ENCODE measurements at regions not wholly inside any gene's neighbourhood (a gene's known extent, or its start where the extent isn't known, plus 50 kb on each side); places are given as distances from the start of the nearest gene placed in this dataset.
"Not testable (repeated sequence)": the region's sequence is repeated elsewhere in the genome, so short reads cannot be mapped to it uniquely, and the experiment has no call there.

DNA sequence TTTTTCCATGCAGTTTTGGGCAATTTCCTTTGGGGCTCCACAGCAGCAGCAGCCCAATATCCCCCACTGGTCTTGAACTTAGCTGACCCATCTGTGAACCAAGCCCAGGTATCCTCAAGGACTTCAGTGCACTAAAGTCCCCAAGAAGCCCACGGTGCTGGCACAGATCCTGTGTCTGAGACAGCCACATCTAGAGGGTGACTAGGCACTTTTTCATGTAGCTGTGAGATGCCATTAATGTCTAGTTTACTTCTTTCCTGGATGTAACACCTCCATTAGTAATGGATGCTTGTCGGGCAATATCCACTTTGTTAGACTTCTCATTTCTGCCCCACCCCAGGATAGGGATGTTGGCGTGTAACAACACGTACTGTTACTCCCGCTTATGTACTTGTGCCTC, 117.9 kb downstream of the GPCPD1 start:
- in situ Hi-C loops (cut with HindIII; ENCODE audit: low sequenced_read_pairs) = no loop called here
- no peak for DNase-seq (ENCODE audit: low spot score)

DNA sequence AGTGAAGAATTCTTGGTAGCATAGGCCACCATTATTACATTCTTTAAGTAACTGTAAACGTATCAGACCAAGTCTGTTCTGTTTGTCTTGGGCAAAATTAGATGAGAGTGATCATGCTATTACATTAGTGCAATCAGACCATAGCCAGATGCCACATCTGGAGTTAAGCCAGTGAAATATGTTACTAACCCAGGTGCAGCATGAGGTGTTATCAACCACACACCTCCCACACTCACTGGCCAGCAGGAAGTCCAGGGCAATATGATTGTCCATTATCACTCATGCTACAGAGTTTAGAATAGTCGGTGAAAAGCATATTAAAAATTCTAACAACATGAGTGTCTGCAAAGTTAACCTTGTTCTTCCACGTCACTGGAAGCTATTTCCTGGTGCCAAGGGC, 119.4 kb downstream of the GPCPD1 start:
- in situ Hi-C loops (cut with HindIII; ENCODE audit: low sequenced_read_pairs) = no loop called here
- DNase-seq (ENCODE audit: low spot score) = no peak

DNA sequence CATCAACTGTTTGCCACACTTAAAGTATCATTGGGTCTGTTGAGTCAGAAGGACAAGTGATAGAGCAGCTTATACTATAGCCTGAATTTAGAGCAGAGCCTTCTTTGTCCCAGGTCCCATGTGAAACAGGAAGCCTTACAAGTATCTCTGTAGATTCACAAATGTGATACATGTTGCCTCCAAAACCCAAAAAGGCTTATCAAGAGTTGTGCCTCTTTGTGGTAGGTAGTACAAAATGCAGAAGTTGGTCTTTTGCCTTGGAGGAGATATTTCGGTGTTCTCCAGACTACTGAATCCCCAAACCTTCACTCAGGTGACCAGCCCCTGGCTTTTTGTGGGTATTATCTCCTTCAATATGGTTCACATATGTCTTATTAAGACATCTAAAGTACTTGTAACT, 121.2 kb downstream of the GPCPD1 start:
- in situ Hi-C loops (cut with HindIII; ENCODE audit: low sequenced_read_pairs) = no loop called here
- DNase-seq (ENCODE audit: low spot score) = no peak

DNA sequence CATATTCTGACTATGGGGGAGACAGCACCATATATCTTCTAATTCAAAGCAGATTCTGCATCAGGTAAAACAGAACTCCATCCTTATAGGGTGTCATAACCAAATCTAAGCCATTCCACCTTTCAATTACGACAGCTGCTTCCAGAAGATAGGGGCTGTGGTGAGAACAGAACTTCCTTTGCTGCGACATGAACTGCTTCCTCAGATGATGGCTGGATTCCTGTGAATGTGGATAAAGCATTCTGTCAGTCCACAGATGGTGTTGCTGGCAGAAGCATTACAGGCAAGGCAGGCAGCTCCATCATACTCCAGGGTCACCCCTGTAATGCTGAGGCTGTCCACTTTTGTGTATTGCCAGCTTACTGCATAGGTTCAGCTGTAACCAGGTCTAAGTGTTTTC, 122.0 kb downstream of the GPCPD1 start:
- no peak for DNase-seq (ENCODE audit: low spot score)
- in situ Hi-C loops (cut with HindIII; ENCODE audit: low sequenced_read_pairs) = no loop called here

GRCh38 chr20:5486377-5487054, 124.3 kb downstream of the GPCPD1 start:
- in situ Hi-C loops (cut with HindIII; ENCODE audit: low sequenced_read_pairs) = no loop called here
- no peak for DNase-seq (ENCODE audit: low spot score)

- DNase-seq (ENCODE audit: low spot score) = no peak
- in situ Hi-C loops (cut with HindIII; ENCODE audit: low sequenced_read_pairs) = no loop called here
These were observed 125.9 kb downstream of the GPCPD1 start for GRCh38 chr20:5484926-5485325.

- DNase-seq (ENCODE audit: low spot score) = no peak
- in situ Hi-C loops (cut with HindIII; ENCODE audit: low sequenced_read_pairs) = no loop called here
These were observed 126.5 kb downstream of the GPCPD1 start for GRCh38 chr20:5484346-5484745.

DNA sequence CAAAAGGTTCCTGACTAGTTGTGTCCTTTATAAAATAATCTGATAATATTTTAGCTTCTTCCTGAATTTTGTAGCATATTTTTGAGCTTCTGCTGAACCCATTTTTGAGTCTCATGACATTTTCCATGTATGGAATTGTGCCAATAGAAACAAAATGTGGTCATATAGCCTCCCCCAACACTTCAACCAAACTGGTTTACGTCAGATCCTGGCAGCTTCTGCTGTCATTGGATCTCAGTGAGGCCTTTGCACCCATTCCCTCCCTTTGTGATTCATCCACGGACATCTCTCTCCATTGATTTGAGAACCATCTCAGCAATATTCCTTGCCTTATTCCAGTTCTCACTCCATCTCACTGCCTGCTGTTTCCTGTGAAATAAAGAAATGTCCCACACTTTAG, 128.0 kb downstream of the GPCPD1 start:
- in situ Hi-C loops (cut with HindIII; ENCODE audit: low sequenced_read_pairs) = no loop called here
- no peak for DNase-seq (ENCODE audit: low spot score)

DNA sequence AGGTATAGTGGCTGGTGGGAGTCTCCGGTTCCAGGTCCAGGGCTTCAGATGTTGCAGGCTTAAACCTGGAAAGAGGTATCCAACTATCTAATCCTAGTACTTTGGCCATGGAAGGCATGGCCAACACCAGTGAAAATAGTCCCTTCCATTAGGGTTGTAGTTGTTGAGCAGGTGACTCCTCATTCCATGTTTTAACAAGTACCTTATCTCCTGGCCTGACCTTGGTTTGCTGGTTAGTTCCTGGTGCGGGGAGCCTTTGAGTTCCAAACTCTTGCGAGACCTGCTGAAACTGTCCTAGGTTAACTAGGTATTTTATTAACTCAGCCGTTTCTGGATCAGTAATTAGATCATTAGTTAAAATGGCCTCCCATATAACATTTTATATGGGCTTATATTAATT, 128.9 kb downstream of the GPCPD1 start:
- DNase-seq (ENCODE audit: low spot score) = no peak
- in situ Hi-C loops (cut with HindIII; ENCODE audit: low sequenced_read_pairs) = no loop called here

- in situ Hi-C loops (cut with HindIII; ENCODE audit: low sequenced_read_pairs) = no loop called here
- DNase-seq (ENCODE audit: low spot score) = no peak
These were observed 129.8 kb downstream of the GPCPD1 start for GRCh38 chr20:5480824-5481600.

DNA sequence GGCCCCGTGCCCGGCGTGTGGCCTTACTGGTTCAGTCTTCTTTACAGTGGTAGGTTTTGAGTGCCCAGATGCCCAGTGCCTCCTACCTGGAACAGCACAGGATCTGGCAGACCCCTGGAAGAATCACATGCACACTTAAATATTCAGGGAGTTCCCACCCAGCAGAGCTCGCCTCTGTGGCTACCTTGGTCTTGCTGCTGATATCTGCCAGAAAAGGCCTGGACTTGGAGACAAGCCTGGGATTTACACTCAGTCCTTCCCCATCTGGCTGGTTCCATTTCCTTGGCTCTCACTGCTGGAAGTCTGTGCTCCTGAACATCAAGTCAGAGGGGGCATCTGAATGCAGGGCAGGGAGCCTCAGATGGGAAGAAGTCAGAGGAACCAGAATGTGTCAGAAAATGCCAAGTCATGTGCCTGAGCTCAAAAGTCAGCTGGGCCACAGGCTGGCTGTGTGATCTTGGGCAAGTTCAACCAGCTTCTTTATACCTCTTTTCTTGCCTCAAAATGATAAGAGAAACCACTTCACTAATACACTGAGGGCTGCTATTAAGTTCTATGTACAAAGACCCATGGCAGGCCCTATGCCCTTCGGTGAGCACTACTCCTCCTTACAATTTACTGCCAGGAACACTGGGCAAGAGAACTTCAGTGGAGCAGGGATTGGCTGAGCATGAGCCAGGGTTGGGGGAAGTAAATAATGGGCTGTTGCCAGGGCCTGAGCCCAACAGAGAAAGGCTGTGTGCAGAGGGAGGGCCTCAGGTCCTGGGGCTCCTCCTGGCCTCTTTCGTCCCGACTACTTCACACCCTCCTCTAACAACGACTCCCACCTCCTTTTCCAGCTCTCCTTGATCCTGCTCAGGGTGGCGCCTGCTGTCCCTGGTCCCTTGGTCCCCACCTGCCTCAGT, 135.9 kb downstream of the GPCPD1 start:
- peak; percentile 1 for DNase-seq (ENCODE audit: low spot score)
- in situ Hi-C loops (cut with HindIII; ENCODE audit: low sequenced_read_pairs) = no loop called here

GRCh38 chr20:5471866-5472265, 138.9 kb downstream of the GPCPD1 start:
- in situ Hi-C loops (cut with HindIII; ENCODE audit: low sequenced_read_pairs); DNase-seq (ENCODE audit: low spot score): not testable (repeated sequence)

DNA sequence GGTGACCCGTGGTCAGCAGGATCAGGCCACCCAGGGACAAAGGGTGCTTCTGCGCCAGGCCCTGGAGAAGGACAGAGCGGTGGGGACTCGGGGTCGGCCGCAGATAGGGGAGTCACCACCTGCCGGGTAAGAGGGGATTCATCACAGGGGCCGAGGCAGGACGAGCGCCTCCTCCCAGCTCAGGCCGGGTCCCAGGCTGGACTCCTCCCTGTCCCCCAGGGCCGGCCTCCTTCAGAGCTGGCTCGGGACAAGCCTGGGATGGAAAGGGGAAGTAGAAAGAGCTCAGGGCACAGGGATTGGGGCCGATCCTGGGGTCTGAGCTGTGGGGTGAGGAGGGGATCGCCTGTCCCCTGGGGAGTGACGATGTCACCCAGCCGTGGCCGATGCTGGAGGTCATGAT, 139.4 kb downstream of the GPCPD1 start:
- in situ Hi-C loops (cut with HindIII; ENCODE audit: low sequenced_read_pairs) = no loop called here
- no peak for DNase-seq (ENCODE audit: low spot score)

- DNase-seq (ENCODE audit: low spot score) = no peak
- in situ Hi-C loops (cut with HindIII; ENCODE audit: low sequenced_read_pairs) = no loop called here
These were observed 139.9 kb downstream of the GPCPD1 start for GRCh38 chr20:5470943-5471342.

DNA sequence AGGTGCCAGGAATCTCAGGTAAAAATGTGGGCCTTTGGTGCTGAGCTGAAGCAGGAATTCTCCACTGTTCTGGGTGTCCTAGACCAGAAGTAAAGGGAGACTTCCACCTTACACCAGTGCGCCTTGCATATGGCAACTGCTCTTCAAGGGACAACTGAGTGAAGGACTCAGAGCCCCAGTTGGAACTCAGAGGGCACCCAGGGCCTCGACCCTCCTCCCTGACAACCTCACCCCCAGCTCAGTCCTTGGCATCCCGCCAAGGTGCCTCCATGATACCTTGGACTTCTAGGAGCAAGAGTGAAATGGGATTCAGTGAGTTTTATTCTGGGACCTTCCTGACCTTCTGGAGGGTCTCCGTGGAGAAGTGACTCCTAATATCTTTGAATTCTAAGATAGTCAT, 140.3 kb downstream of the GPCPD1 start:
- in situ Hi-C loops (cut with HindIII; ENCODE audit: low sequenced_read_pairs) = no loop called here
- DNase-seq (ENCODE audit: low spot score) = no peak

DNA sequence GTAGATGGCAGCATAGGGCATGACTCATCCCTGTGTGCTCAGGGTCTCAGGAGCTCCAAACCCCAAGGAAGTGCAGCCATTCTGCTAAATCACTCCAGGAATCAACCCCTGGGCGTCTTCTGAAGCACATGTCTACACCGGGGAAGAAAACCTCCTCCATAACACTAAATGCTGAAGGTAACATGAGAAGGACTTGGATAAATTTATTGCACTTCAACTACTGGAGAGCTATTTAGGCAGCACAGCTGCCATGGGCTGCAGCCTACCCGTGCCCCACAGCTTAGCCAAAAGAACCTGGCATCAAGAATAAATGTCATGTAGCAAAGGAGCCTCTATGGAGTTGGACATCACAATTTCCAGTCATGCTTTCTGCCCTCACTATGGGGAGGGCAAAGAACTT, 141.7 kb downstream of the GPCPD1 start:
- in situ Hi-C loops (cut with HindIII; ENCODE audit: low sequenced_read_pairs) = no loop called here
- DNase-seq (ENCODE audit: low spot score) = no peak

- in situ Hi-C loops (cut with HindIII; ENCODE audit: low sequenced_read_pairs) = no loop called here
- no peak for DNase-seq (ENCODE audit: low spot score)
These were observed 143.7 kb downstream of the GPCPD1 start for GRCh38 chr20:5467086-5467485.

- in situ Hi-C loops (cut with HindIII; ENCODE audit: low sequenced_read_pairs) = no loop called here
- no peak for DNase-seq (ENCODE audit: low spot score)
These were observed 145.2 kb downstream of the GPCPD1 start for GRCh38 chr20:5465604-5465927.

GRCh38 chr20:5464901-5465603, 145.8 kb downstream of the GPCPD1 start:
- no peak for DNase-seq (ENCODE audit: low spot score)
- in situ Hi-C loops (cut with HindIII; ENCODE audit: low sequenced_read_pairs) = no loop called here
